Astrocyte (in vitro differentiated cells and primary cell): ENCODE measurements at regions not wholly inside any gene's neighbourhood (a gene's known extent, or its start where the extent isn't known, plus 50 kb on each side); places are given as distances from the start of the nearest gene placed in this dataset.

Source experiments
- DNase-seq: peaks from one replicate; pipeline ENCODE4 v3.0.0-alpha.2; 2010; ENCODE audit warnings: low read depth
- FAIRE-seq: peaks from 2 replicates; lab custom pipeline; 2011; peaks lifted over from hg19 to GRCh38; lab: Jason Lieb, UNC
- H2AFZ ChIP-seq: 2 replicates; pipeline ENCODE4 v1.6.0; 2012; ENCODE audit warnings: low read depth, low read length, inconsistent platforms
- H3K27ac ChIP-seq: 2 replicates; pipeline ENCODE4 v1.5.1; 2011; ENCODE audit warnings: low read depth, low read length, inconsistent platforms
- H3K27me3 ChIP-seq: 2 replicates; pipeline ENCODE4 v1.6.0; 2011; ENCODE audit warnings: low read length, inconsistent platforms; ENCODE audit not compliant: insufficient read depth
- H3K36me3 ChIP-seq: 2 replicates; pipeline ENCODE4 v1.5.1; 2011; ENCODE audit warnings: low read length, inconsistent platforms; ENCODE audit not compliant: insufficient read depth
- H3K4me1 ChIP-seq: 2 replicates; pipeline ENCODE4 v1.5.1; 2011; ENCODE audit warnings: low read length, inconsistent platforms; ENCODE audit not compliant: insufficient read depth
- H3K4me2 ChIP-seq: 2 replicates; pipeline ENCODE4 v1.6.0; 2012; ENCODE audit warnings: low read length, inconsistent platforms
- H3K4me3 ChIP-seq: 2 replicates; pipeline ENCODE4 v1.5.1; 2011; ENCODE audit warnings: low read depth, mild to moderate bottlenecking, low read length, inconsistent platforms; ENCODE audit not compliant: insufficient read depth
- H3K79me2 ChIP-seq: 2 replicates; pipeline ENCODE4 v1.6.0; 2012; ENCODE audit warnings: mild to moderate bottlenecking, low read length, inconsistent platforms; ENCODE audit not compliant: insufficient read depth
- H3K9ac ChIP-seq: 2 replicates; pipeline ENCODE4 v1.6.0; 2012; ENCODE audit warnings: mild to moderate bottlenecking, low read length, inconsistent platforms
- H3K9me3 ChIP-seq: 2 replicates; pipeline ENCODE4 v1.5.1; 2012; ENCODE audit warnings: low read depth, mild to moderate bottlenecking, low read length, inconsistent platforms; ENCODE audit not compliant: insufficient read depth
- H4K20me1 ChIP-seq: 2 replicates; pipeline ENCODE4 v1.6.0; 2012; ENCODE audit warnings: low read length, inconsistent platforms; ENCODE audit not compliant: insufficient read depth
- H3K27ac Mint-ChIP-seq: one replicate; pipeline ENCODE4 v1.8.0; 2021; ENCODE audit warnings: mild to moderate bottlenecking, mixed read lengths; ENCODE audit not compliant: unreplicated experiment
- H3K27me3 Mint-ChIP-seq: one replicate; pipeline ENCODE4 v1.8.0; 2021; ENCODE audit warnings: low read depth, mixed read lengths; ENCODE audit not compliant: unreplicated experiment
- H3K36me3 Mint-ChIP-seq: one replicate; pipeline ENCODE4 v1.8.0; 2021; ENCODE audit warnings: low read depth, mixed read lengths; ENCODE audit not compliant: unreplicated experiment
- H3K4me1 Mint-ChIP-seq: one replicate; pipeline ENCODE4 v1.8.0; 2021; ENCODE audit warnings: low read depth, mixed read lengths; ENCODE audit not compliant: unreplicated experiment
- H3K4me3 Mint-ChIP-seq: one replicate; pipeline ENCODE4 v1.8.0; 2021; ENCODE audit warnings: mild to moderate bottlenecking, moderate library complexity, mixed read lengths; ENCODE audit not compliant: unreplicated experiment
- H3K9me3 Mint-ChIP-seq: one replicate; pipeline ENCODE4 v1.8.0; 2021; ENCODE audit warnings: mild to moderate bottlenecking, mixed read lengths; ENCODE audit not compliant: unreplicated experiment
- CTCF ChIP-seq: IDR thresholded peaks from 2 replicates; pipeline ENCODE4 v1.5.1; 2011; ENCODE audit warnings: low read depth, mild to moderate bottlenecking, inconsistent platforms, low read length, moderate library complexity; ENCODE audit not compliant: insufficient read depth
- EZH2 ChIP-seq: IDR thresholded peaks from 2 replicates; pipeline ENCODE4 v1.6.1; 2012; ENCODE audit warnings: mild to moderate bottlenecking, low read length, inconsistent platforms; ENCODE audit not compliant: insufficient read depth

GRCh38 chr1:198018529-198018928, 101.4 kb downstream of the LHX9 start:
- Mint-ChIP-seq H3K27me3 (no peaks in the 10 kb centered on the region), H3K9me3 (peaks cover 3% of the 10 kb centered on the region), H3K4me3 (no peak overlapping the region), H3K4me1 (peaks cover 18% of the 10 kb centered on the region), H3K27ac (peak overlapping the region; percentile 88), H3K36me3 (peaks cover 6% of the 10 kb centered on the region)
- no peak for TF ChIP-seq CTCF
- TF ChIP-seq EZH2, result no peak
- no peaks in the 10 kb centered on the region for H3K79me2 ChIP-seq
- no peak overlapping the region for H3K9ac ChIP-seq
- no peaks in the 10 kb centered on the region for H3K9me3 ChIP-seq
- H3K4me3 ChIP-seq, result no peak overlapping the region
- peak; percentile 92 for DNase-seq
- H3K4me2 ChIP-seq, result peak overlapping the region; percentile 39
- H2AFZ ChIP-seq, result no peak overlapping the region
- FAIRE-seq, result peak; percentile 85
- no peaks in the 10 kb centered on the region for H3K27me3 ChIP-seq
- H3K27ac ChIP-seq, result peak overlapping the region; percentile 47
- no peaks in the 10 kb centered on the region for H3K36me3 ChIP-seq
- H4K20me1 ChIP-seq, result no peaks in the 10 kb centered on the region
- H3K4me1 ChIP-seq, result peaks cover 10% of the 10 kb centered on the region

GRCh38 chr1:198019126-198019525, 102.0 kb downstream of the LHX9 start:
- Histone ChIP-seq H3K4me3 (no peak overlapping the region), H3K9me3 (no peaks in the 10 kb centered on the region), H3K36me3 (no peaks in the 10 kb centered on the region), H3K4me2 (peak overlapping the region; percentile 39), H3K27me3 (no peaks in the 10 kb centered on the region), H3K27ac (peak overlapping the region; percentile 10), H3K9ac (no peak overlapping the region), H2AFZ (no peak overlapping the region), H4K20me1 (no peaks in the 10 kb centered on the region), H3K79me2 (no peaks in the 10 kb centered on the region), H3K4me1 (peaks cover 10% of the 10 kb centered on the region)
- Mint-ChIP-seq H3K9me3 (peaks cover 3% of the 10 kb centered on the region), H3K27ac (peak overlapping the region; percentile 88), H3K4me3 (no peak overlapping the region), H3K27me3 (no peaks in the 10 kb centered on the region), H3K36me3 (peaks cover 5% of the 10 kb centered on the region), H3K4me1 (peaks cover 18% of the 10 kb centered on the region)
- FAIRE-seq (no peak), DNase-seq (no peak)
- no peak for TF ChIP-seq EZH2
- TF ChIP-seq CTCF, result no peak

DNA sequence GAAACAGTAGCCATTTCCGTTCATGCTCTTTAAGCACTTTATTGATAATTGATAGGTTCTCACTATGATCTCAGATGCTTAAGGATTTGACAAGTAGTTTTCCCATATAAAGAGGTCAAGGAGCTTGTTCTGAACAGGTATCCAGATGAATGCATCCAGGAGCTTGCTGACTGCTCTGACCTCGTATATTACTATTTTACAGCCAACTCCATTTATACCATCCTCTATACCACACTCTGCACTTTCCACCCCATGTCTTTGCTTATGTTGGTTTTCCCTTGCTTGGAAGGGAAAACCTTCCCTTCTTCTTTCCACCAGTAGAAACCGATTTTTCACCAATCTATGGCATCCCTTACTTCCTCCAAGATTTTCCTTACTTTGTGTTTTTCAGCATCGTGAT, 107.2 kb downstream of the LHX9 start:
- no peak for TF ChIP-seq EZH2
- TF ChIP-seq CTCF, result no peak
- H2AFZ ChIP-seq, result no peak overlapping the region
- no peaks in the 10 kb centered on the region for H3K36me3 ChIP-seq

More for the DNA sequence above, 107.2 kb downstream of the LHX9 start:
- no peaks in the 10 kb centered on the region for H3K36me3 Mint-ChIP-seq
- H3K4me1 Mint-ChIP-seq, result peaks cover 10% of the 10 kb centered on the region
- H3K4me3 Mint-ChIP-seq, result no peak overlapping the region
- Histone ChIP-seq H3K4me2 (no peak overlapping the region), H4K20me1 (no peaks in the 10 kb centered on the region), H3K79me2 (no peaks in the 10 kb centered on the region), H3K4me1 (no peaks in the 10 kb centered on the region), H3K9me3 (no peaks in the 10 kb centered on the region), H3K4me3 (no peak overlapping the region), H3K27ac (no peak overlapping the region), H3K9ac (no peak overlapping the region), H3K27me3 (no peaks in the 10 kb centered on the region)
- FAIRE-seq (peak; percentile 63), DNase-seq (no peak)
- no peaks in the 10 kb centered on the region for H3K27me3 Mint-ChIP-seq
- H3K9me3 Mint-ChIP-seq, result no peaks in the 10 kb centered on the region
- H3K27ac Mint-ChIP-seq, result peak overlapping the region; percentile 23
